ENCODE measurements at regions not wholly inside any gene's neighbourhood (a gene's known extent, or its start where the extent isn't known, plus 50 kb on each side); places are given as distances from the start of the nearest gene placed in this dataset.

DNA sequence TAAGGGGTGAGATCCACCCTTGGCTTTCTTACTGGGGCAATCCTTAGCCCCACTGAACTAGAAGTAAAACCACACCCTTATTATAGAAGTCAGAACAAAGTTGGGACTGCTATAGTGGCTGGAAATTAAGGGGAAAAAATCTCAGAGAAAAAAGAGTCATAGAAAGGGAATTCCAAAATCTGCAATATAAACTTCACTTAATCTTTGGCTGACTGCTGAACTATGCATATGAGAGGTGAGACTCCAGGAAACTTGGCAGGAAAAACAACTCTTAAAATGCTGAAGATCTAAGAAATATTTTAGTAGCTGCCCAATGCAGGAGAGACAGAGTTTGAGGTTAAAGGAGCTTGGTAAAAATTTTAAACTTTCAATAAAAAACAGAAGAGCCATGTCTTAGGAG, 201.8 kb upstream of the FN1 start:
- Histone ChIP-seq H3K4me3 (ENCODE audit: low read length) (no peak overlapping the region), H3K27me3 (ENCODE audit: control insufficient read depth, insufficient read depth, low read length) (peaks cover 2% of the 10 kb centered on the region), H3K4me1 (ENCODE audit: control insufficient read depth, insufficient read depth, low read length) (no peaks in the 10 kb centered on the region), H3K9me3 (ENCODE audit: control insufficient read depth, insufficient read depth, low read length) (no peaks in the 10 kb centered on the region), H3K36me3 (ENCODE audit: control insufficient read depth, insufficient read depth, low read length) (no peaks in the 10 kb centered on the region), H3K27ac (ENCODE audit: low read length) (no peak overlapping the region)
- H3K36me3 Mint-ChIP-seq = peaks cover 16% of the 10 kb centered on the region
- H3K27ac Mint-ChIP-seq = no peak overlapping the region
- ATAC-seq (no peak), DNase-seq (no peak)
- no peaks in the 10 kb centered on the region for H3K4me1 Mint-ChIP-seq
- no peak for TF ChIP-seq CTCF (IDR thresholded peaks at IDR 0.05)
- peaks cover 0 to 11% of the 10 kb centered on the region in 2 donors for H3K27me3 Mint-ChIP-seq (ENCODE audit: low read depth in 2 of 2)
- intact Hi-C loops (cut with micrococcal nuclease) = no loop called here
- peaks cover 7 to 8% of the 10 kb centered on the region in 2 donors for H3K9me3 Mint-ChIP-seq
- H3K4me3 Mint-ChIP-seq = no peak overlapping the region

- TF ChIP-seq CTCF (IDR thresholded peaks at IDR 0.05) = no peak
- Histone ChIP-seq H3K36me3 (ENCODE audit: control insufficient read depth, insufficient read depth, low read length) (no peaks in the 10 kb centered on the region), H3K27ac (ENCODE audit: low read length) (no peak overlapping the region), H3K4me1 (ENCODE audit: control insufficient read depth, insufficient read depth, low read length) (no peaks in the 10 kb centered on the region), H3K4me3 (ENCODE audit: low read length) (no peak overlapping the region), H3K27me3 (ENCODE audit: control insufficient read depth, insufficient read depth, low read length) (peaks cover 2% of the 10 kb centered on the region), H3K9me3 (ENCODE audit: control insufficient read depth, insufficient read depth, low read length) (no peaks in the 10 kb centered on the region)
- H3K9me3 Mint-ChIP-seq = peaks cover 9 to 12% of the 10 kb centered on the region in 2 donors
- H3K36me3 Mint-ChIP-seq = peaks cover 23% of the 10 kb centered on the region
- H3K4me3 Mint-ChIP-seq = no peak overlapping the region
- WGBS (ENCODE audit: insufficient coverage) = 59% methylated on average over 3 of the region's 3 CpGs
- H3K27me3 Mint-ChIP-seq (ENCODE audit: low read depth in 2 of 2) = peaks cover 0 to 11% of the 10 kb centered on the region in 2 donors
- intact Hi-C loops (cut with micrococcal nuclease) = no loop called here
- DNase-seq = no peak
- no peak overlapping the region for H3K27ac Mint-ChIP-seq
- no peak for ATAC-seq
- no peaks in the 10 kb centered on the region for H3K4me1 Mint-ChIP-seq
Measured at GRCh38 chr2:215636816-215637215, 200.9 kb upstream of the FN1 start.

DNA sequence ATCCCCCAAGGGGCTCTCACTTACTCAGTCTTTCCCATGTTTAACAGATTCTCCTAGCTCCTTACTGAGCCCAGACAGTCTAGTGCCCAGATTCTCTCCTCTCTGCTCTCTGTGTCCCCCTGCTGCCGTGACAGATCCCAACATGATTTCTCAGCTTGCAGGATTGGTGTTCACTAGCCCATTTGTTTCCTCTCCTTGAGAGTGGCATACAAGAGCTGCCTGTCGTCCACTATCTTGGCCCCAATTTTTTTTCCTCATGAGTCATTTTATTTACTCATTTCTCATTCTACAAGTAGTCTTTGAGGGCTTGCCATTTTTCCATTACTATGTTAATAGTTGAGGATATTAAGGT, 199.9 kb upstream of the FN1 start:
- H3K9me3 Mint-ChIP-seq = peaks cover 10 to 12% of the 10 kb centered on the region in 2 donors
- intact Hi-C loops (cut with micrococcal nuclease) = no loop called here
- no peak overlapping the region for H3K27ac Mint-ChIP-seq
- no peaks in the 10 kb centered on the region for H3K4me1 Mint-ChIP-seq
- Histone ChIP-seq H3K9me3 (ENCODE audit: control insufficient read depth, insufficient read depth, low read length) (no peaks in the 10 kb centered on the region), H3K4me1 (ENCODE audit: control insufficient read depth, insufficient read depth, low read length) (no peaks in the 10 kb centered on the region), H3K4me3 (ENCODE audit: low read length) (no peak overlapping the region), H3K27ac (ENCODE audit: low read length) (no peak overlapping the region), H3K36me3 (ENCODE audit: control insufficient read depth, insufficient read depth, low read length) (no peaks in the 10 kb centered on the region), H3K27me3 (ENCODE audit: control insufficient read depth, insufficient read depth, low read length) (peaks cover 2% of the 10 kb centered on the region)
- 75% methylated on average over 2 of the region's 2 CpGs for WGBS (ENCODE audit: insufficient coverage)
- TF ChIP-seq CTCF (IDR thresholded peaks at IDR 0.05) = no peak
- H3K27me3 Mint-ChIP-seq (ENCODE audit: low read depth in 2 of 2) = peaks cover 0 to 5% of the 10 kb centered on the region in 2 donors
- H3K36me3 Mint-ChIP-seq = peaks cover 23% of the 10 kb centered on the region
- H3K4me3 Mint-ChIP-seq = no peak overlapping the region
- ATAC-seq = no peak
- no peak for DNase-seq

- Mint-ChIP-seq H3K36me3 (peaks cover 23% of the 10 kb centered on the region), H3K4me3 (no peak overlapping the region), H3K27ac (no peak overlapping the region), H3K4me1 (no peaks in the 10 kb centered on the region), H3K27me3 (ENCODE audit: low read depth in 2 of 2) (peaks cover 0 to 5% of the 10 kb centered on the region in 2 donors), H3K9me3 (peaks cover 12 to 15% of the 10 kb centered on the region in 2 donors)
- H3K36me3 ChIP-seq (ENCODE audit: control insufficient read depth, insufficient read depth, low read length) = no peaks in the 10 kb centered on the region
- DNase-seq (no peak), ATAC-seq (no peak)
- H3K27ac ChIP-seq (ENCODE audit: low read length) = no peak overlapping the region
- H3K27me3 ChIP-seq (ENCODE audit: control insufficient read depth, insufficient read depth, low read length) = peaks cover 2% of the 10 kb centered on the region
- no peaks in the 10 kb centered on the region for H3K9me3 ChIP-seq (ENCODE audit: control insufficient read depth, insufficient read depth, low read length)
- no peak for TF ChIP-seq CTCF (IDR thresholded peaks at IDR 0.05)
- no peak overlapping the region for H3K4me3 ChIP-seq (ENCODE audit: low read length)
- intact Hi-C loops (cut with micrococcal nuclease) = no loop called here
- no peaks in the 10 kb centered on the region for H3K4me1 ChIP-seq (ENCODE audit: control insufficient read depth, insufficient read depth, low read length)
Measured at GRCh38 chr2:215635071-215635787, 199.4 kb upstream of the FN1 start.

Measured in natural killer cell (primary cell).